SIG-M5 (cell line): ENCODE measurements at regions not wholly inside any gene's neighbourhood (a gene's known extent, or its start where the extent isn't known, plus 50 kb on each side); places are given as distances from the start of the nearest gene placed in this dataset.

ENCODE experiments used
- DNase-seq: peaks from one replicate; lab custom pipeline; 2025; lab: John Stamatoyannopoulos, UW

GRCh38 chr10:130463104-130463875 is 327.1 kb downstream of the GLRX3 start:
- no peak for DNase-seq

- no peak for DNase-seq
Measured at GRCh38 chr10:130463876-130464364, 327.7 kb downstream of the GLRX3 start.

- DNase-seq: no peak
Measured at GRCh38 chr10:130464426-130464825, 328.2 kb downstream of the GLRX3 start.

GRCh38 chr10:130466271-130466997 is 330.2 kb downstream of the GLRX3 start:
- no peak for DNase-seq

- no peak for DNase-seq
Measured at GRCh38 chr10:130470286-130470685, 334.1 kb downstream of the GLRX3 start.

GRCh38 chr10:130470973-130471372 is 334.8 kb downstream of the GLRX3 start:
- DNase-seq: no peak

- no peak for DNase-seq
Measured at GRCh38 chr10:130471486-130471885, 335.3 kb downstream of the GLRX3 start.

- DNase-seq: no peak
Measured at GRCh38 chr10:130472236-130472635, 336.0 kb downstream of the GLRX3 start.

- no peak for DNase-seq
Measured at GRCh38 chr10:130474591-130474990, 338.4 kb downstream of the GLRX3 start.

- DNase-seq: no peak
Measured at GRCh38 chr10:130477360-130477759, 341.2 kb downstream of the GLRX3 start.

- DNase-seq: no peak
Measured at GRCh38 chr10:130479146-130479545, 343.0 kb downstream of the GLRX3 start.

GRCh38 chr10:130479926-130480325 is 343.7 kb downstream of the GLRX3 start:
- DNase-seq: no peak

GRCh38 chr10:130480491-130480890 is 344.3 kb downstream of the GLRX3 start:
- no peak for DNase-seq

- no peak for DNase-seq
Measured at GRCh38 chr10:130481076-130481930, 345.1 kb downstream of the GLRX3 start.

GRCh38 chr10:130481936-130482335 is 345.7 kb downstream of the GLRX3 start:
- no peak for DNase-seq

- DNase-seq: no peak
Measured at GRCh38 chr10:130483691-130484467, 347.7 kb downstream of the GLRX3 start.

- no peak for DNase-seq
Measured at GRCh38 chr10:130484468-130485180, 348.4 kb downstream of the GLRX3 start.

- no peak for DNase-seq
Measured at GRCh38 chr10:130485236-130485957, 349.2 kb downstream of the GLRX3 start.

- DNase-seq: no peak
Measured at GRCh38 chr10:130485958-130486895, 350.0 kb downstream of the GLRX3 start.
